ENCODE measurements at regions not wholly inside any gene's neighbourhood (a gene's known extent, or its start where the extent isn't known, plus 50 kb on each side); places are given as distances from the start of the nearest gene placed in this dataset.

DNA sequence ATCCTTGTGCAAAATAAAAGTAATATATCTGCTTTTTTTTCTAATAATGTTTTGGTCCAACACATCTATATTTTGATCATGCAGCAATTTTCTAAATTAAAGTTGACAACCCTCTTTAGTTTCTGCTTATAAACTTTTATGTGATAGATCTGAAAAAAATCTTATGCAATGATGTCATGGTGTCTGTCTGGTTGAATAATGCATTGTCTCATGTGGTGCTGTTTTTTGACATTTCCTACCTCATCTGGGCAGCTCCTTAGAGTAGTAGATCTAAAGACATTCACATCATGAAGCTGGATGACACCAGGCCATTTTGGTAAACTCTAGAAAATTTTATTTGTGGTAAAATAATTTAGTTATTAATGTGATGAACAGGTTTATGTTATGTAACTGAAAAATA lies 106.8 kb upstream of the FN1 start:
- Histone ChIP-seq H2BK12ac (ENCODE audit: low read depth, low read length) (no peak overlapping the region), H4K5ac (ENCODE audit: insufficient read length, low read depth, low read length) (no peak overlapping the region), H2AFZ (ENCODE audit: low read length) (no peak overlapping the region), H3K14ac (ENCODE audit: insufficient read length) (no peak overlapping the region), H3K4ac (replicated peaks; ENCODE audit: insufficient read length, low read depth, low read length) (no peak overlapping the region), H3K4me3 (ENCODE audit: extremely low read depth in 1 of 4, insufficient read depth in 2 of 4, low read depth in 3 of 4, low read length in 4 of 4) (no peak overlapping the region), H3K23ac (ENCODE audit: insufficient read length) (no peak overlapping the region), H2BK5ac (ENCODE audit: low read depth, low read length) (no peak overlapping the region), H3K9me3 (ENCODE audit: insufficient read depth in 2 of 2, low read depth in 1 of 2, low read length in 1 of 2) (no peaks in the 10 kb centered on the region), H3K18ac (ENCODE audit: extremely low read depth, low read length) (no peak overlapping the region), H3K56ac (replicated peaks; ENCODE audit: insufficient read length, low read depth, low read length) (no peak overlapping the region), H3K27me3 (replicated peaks in 1 of 4; ENCODE audit: control insufficient read depth in 3 of 4, extremely low read depth in 1 of 4, insufficient read depth in 3 of 4, low read length in 3 of 4) (no peaks in the 10 kb centered on the region), H3K79me1 (ENCODE audit: low read depth, low read length) (no peaks in the 10 kb centered on the region), H3K4me1 (replicated peaks in 1 of 4; ENCODE audit: control insufficient read depth in 3 of 4, insufficient read depth in 4 of 4, low read length in 3 of 4) (peaks cover 0 to 3% (median 0%) of the 10 kb centered on the region in 4 experiments; a peak in 1 of 7 replicates), H4K20me1 (replicated peaks in 1 of 2; ENCODE audit: control insufficient read depth in 1 of 2, insufficient read depth in 2 of 2, low read length in 2 of 2) (no peaks in the 10 kb centered on the region), H3K23me2 (ENCODE audit: low read depth, low read length) (no peaks in the 10 kb centered on the region), H3K4me2 (ENCODE audit: insufficient read depth in 1 of 2, low read depth in 2 of 2, low read length in 2 of 2) (no peak overlapping the region), H3K9ac (replicated peaks in 1 of 4; ENCODE audit: extremely low read depth in 1 of 4, low read depth in 3 of 4, low read length in 3 of 4) (no peak overlapping the region), H3K27ac (ENCODE audit: low read depth, low read length) (no peak overlapping the region), H2BK120ac (replicated peaks; ENCODE audit: low read depth, low read length) (no peak overlapping the region), H4K91ac (replicated peaks; ENCODE audit: insufficient read length, low read length) (no peak overlapping the region), H4K8ac (ENCODE audit: extremely low read depth, insufficient read depth, low read length) (no peak overlapping the region), H2BK15ac (ENCODE audit: low read length) (no peak overlapping the region), H3K36me3 (ENCODE audit: control insufficient read depth in 2 of 4, insufficient read depth in 4 of 4, low read length in 3 of 4) (no peaks in the 10 kb centered on the region), H2AK5ac (ENCODE audit: low read depth, low read length) (no peak overlapping the region), H2BK20ac (ENCODE audit: low read length) (no peak overlapping the region), H3K79me2 (ENCODE audit: control insufficient read depth in 1 of 2, insufficient read depth in 2 of 2, low read length in 2 of 2) (no peaks in the 10 kb centered on the region)
- FAIRE-seq (no peak), DNase-seq (ENCODE audit: low read depth in 1 of 2, low spot score in 2 of 2) (no peak)
- CTCF ChIA-PET (ENCODE audit: partially characterized antibody) = interaction anchor here (1.0 kb wide), 1 partner anchor 93 kb away, joined by 4 read pairs; no protein-coding TSS in a partner anchor
- POLR2A ChIA-PET (ENCODE audit: partially characterized antibody) = no interaction called here
- TF ChIP-seq BCL11A (IDR thresholded peaks at IDR 0.05; ENCODE audit: low read depth in 2 of 2, low read length in 2 of 2) (no peak), RFX5 (IDR thresholded peaks at IDR 0.05; ENCODE audit: borderline replicate concordance, low read depth, low read length) (no peak), GABPA (IDR thresholded peaks at IDR 0.05; ENCODE audit: borderline replicate concordance, insufficient read depth, low read length) (no peak), CEBPB (IDR thresholded peaks at IDR 0.05; ENCODE audit: low read depth, low read length) (no peak), KDM1A (IDR thresholded peaks at IDR 0.05; ENCODE audit: borderline replicate concordance, low read length) (no peak), POLR2A (IDR thresholded peaks at IDR 0.05; ENCODE audit: control extremely low read depth in 1 of 2, low read depth in 2 of 2, low read length in 2 of 2) (no peak), SIX5 (IDR thresholded peaks at IDR 0.05; ENCODE audit: low read depth, low read length) (no peak), POU5F1 (IDR thresholded peaks at IDR 0.05; ENCODE audit: low read depth, low read length) (no peak), ATF3 (IDR thresholded peaks at IDR 0.05; ENCODE audit: insufficient read depth, low read depth, low read length) (no peak)

Measured in H1 (cell line).